GM23338 (cell line): ENCODE measurements at regions not wholly inside any gene's neighbourhood (a gene's known extent, or its start where the extent isn't known, plus 50 kb on each side); places are given as distances from the start of the nearest gene placed in this dataset.
"Not testable (repeated sequence)": the region's sequence is repeated elsewhere in the genome, so short reads cannot be mapped to it uniquely, and the experiment has no call there.

ENCODE experiments used
- EZH2 ChIP-seq: fragments of 200-600 bp; sonication (generic); IDR thresholded peaks from one replicate; pipeline ENCODE4 v1.8.0; 2017; ENCODE audit warnings: antibody characterized with exemption, mild to moderate bottlenecking, low read depth; ENCODE audit not compliant: unreplicated experiment
- POLR2AphosphoS5 ChIP-seq: IDR thresholded peaks from 2 replicates; pipeline ENCODE4 v1.6.1; 2016; ENCODE audit warnings: antibody characterized with exemption, low read depth
- ZNF114 ChIP-seq: fragments of 250-450 bp; sonication (Bioruptor Pico); IDR thresholded peaks from 2 replicates; pipeline ENCODE4 v1.5.0; 2020; ENCODE audit warnings: mild to moderate bottlenecking, moderate library complexity
- TF ChIP-seq, protein P1 (sequence below): IDR thresholded peaks from 2 replicates; pipeline ENCODE4 v1.6.1; 2016; ENCODE audit warnings: antibody characterized with exemption
- TF ChIP-seq, protein P2 (sequence below), 2 experiments: fragments of 200-600 bp in 1 of 2; sonication (generic) in 1 of 2; conservative IDR thresholded peaks; 2 replicates each; pipeline versions ENCODE4 v1.5.1 to v1.6.1; 2016 to 2017; ENCODE audit warnings: antibody characterized with exemption in 2 of 2, low read depth in 2 of 2, mild to moderate bottlenecking in 2 of 2, moderate library complexity in 1 of 2

DNA sequence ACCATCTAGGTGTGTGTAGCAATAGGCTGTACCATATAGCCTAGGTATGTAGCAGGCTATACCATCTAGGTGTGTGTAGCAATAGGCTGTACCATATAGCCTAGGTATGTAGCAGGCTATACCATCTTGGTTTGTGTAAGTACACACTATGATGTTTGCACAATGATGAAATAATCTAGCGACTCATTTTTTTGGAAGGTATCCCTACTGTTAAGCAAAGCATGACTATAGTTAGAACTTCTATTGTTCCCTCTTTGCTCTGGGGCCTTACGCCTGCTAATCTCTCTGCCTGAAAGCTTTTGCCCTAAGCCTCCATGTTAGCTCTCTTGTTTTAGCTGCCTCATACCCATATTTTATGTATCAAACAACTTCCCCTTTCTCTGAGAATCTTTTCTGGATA, 563.3 kb downstream of the PIK3C3 start:
- TF ChIP-seq, protein P1, sequence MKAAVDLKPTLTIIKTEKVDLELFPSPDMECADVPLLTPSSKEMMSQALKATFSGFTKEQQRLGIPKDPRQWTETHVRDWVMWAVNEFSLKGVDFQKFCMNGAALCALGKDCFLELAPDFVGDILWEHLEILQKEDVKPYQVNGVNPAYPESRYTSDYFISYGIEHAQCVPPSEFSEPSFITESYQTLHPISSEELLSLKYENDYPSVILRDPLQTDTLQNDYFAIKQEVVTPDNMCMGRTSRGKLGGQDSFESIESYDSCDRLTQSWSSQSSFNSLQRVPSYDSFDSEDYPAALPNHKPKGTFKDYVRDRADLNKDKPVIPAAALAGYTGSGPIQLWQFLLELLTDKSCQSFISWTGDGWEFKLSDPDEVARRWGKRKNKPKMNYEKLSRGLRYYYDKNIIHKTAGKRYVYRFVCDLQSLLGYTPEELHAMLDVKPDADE, result not testable (repeated sequence)
- TF ChIP-seq ZNF114, EZH2, POLR2AphosphoS5: not testable (repeated sequence)
- TF ChIP-seq, protein P2, sequence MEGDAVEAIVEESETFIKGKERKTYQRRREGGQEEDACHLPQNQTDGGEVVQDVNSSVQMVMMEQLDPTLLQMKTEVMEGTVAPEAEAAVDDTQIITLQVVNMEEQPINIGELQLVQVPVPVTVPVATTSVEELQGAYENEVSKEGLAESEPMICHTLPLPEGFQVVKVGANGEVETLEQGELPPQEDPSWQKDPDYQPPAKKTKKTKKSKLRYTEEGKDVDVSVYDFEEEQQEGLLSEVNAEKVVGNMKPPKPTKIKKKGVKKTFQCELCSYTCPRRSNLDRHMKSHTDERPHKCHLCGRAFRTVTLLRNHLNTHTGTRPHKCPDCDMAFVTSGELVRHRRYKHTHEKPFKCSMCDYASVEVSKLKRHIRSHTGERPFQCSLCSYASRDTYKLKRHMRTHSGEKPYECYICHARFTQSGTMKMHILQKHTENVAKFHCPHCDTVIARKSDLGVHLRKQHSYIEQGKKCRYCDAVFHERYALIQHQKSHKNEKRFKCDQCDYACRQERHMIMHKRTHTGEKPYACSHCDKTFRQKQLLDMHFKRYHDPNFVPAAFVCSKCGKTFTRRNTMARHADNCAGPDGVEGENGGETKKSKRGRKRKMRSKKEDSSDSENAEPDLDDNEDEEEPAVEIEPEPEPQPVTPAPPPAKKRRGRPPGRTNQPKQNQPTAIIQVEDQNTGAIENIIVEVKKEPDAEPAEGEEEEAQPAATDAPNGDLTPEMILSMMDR (conservative IDR thresholded peaks at IDR 0.05; ENCODE audit: low read depth in 2 of 2), result not testable (repeated sequence)
